ENCODE measurements at regions not wholly inside any gene's neighbourhood (a gene's known extent, or its start where the extent isn't known, plus 50 kb on each side); places are given as distances from the start of the nearest gene placed in this dataset.

DNA sequence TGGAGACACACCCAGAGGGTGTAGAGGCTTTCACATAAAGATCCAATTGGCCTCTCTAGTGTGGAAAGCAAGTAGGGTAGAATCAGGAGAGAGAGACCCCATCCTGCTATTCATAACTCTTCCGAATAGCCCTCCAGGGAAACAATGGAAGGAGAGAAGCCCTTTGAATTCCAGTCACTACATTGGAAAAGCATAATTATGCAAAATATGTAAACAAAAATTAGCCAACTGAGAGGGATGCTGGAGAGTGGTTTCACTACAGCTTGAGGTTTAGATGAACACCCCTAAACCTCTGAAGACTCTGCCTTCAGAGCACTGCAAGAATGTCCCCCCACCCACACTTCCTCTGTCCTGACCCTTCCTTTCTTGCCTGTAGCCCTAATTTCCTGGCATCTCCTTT, 197.3 kb upstream of the ANKRD55 start:
- Mint-ChIP-seq H3K27ac (no peak overlapping the region), H3K36me3 (ENCODE audit: low read depth) (no peaks in the 10 kb centered on the region), H3K4me1 (ENCODE audit: low read depth) (no peaks in the 10 kb centered on the region), H3K27me3 (no peaks in the 10 kb centered on the region), H3K9me3 (peaks cover 2% of the 10 kb centered on the region), H3K4me3 (no peak overlapping the region)
- ATAC-seq (ENCODE audit: poor library complexity) (no peak), DNase-seq (no peak)
- Histone ChIP-seq H3K4me1 (ENCODE audit: insufficient read depth, low read length) (no peaks in the 10 kb centered on the region), H3K27me3 (ENCODE audit: control insufficient read depth in 1 of 2, insufficient read depth in 2 of 2, low read length in 2 of 2) (no peaks in the 10 kb centered on the region), H3K27ac (ENCODE audit: low read depth in 1 of 2, low read length in 2 of 2) (no peak overlapping the region), H3K4me3 (ENCODE audit: low read length) (no peak overlapping the region), H3K36me3 (ENCODE audit: insufficient read depth, low read length) (no peaks in the 10 kb centered on the region), H3K9me3 (ENCODE audit: control insufficient read depth in 1 of 2, insufficient read depth in 1 of 2, low read length in 2 of 2) (no peaks in the 10 kb centered on the region)
- POLR2A ChIA-PET, result no interaction called here
- TF ChIP-seq, protein P1, sequence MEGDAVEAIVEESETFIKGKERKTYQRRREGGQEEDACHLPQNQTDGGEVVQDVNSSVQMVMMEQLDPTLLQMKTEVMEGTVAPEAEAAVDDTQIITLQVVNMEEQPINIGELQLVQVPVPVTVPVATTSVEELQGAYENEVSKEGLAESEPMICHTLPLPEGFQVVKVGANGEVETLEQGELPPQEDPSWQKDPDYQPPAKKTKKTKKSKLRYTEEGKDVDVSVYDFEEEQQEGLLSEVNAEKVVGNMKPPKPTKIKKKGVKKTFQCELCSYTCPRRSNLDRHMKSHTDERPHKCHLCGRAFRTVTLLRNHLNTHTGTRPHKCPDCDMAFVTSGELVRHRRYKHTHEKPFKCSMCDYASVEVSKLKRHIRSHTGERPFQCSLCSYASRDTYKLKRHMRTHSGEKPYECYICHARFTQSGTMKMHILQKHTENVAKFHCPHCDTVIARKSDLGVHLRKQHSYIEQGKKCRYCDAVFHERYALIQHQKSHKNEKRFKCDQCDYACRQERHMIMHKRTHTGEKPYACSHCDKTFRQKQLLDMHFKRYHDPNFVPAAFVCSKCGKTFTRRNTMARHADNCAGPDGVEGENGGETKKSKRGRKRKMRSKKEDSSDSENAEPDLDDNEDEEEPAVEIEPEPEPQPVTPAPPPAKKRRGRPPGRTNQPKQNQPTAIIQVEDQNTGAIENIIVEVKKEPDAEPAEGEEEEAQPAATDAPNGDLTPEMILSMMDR (IDR thresholded peaks at IDR 0.05), result no peak
- intact Hi-C loops (cut with DNase I, micrococcal nuclease), result no loop called here
- CTCF ChIA-PET, result no interaction called here

DNA sequence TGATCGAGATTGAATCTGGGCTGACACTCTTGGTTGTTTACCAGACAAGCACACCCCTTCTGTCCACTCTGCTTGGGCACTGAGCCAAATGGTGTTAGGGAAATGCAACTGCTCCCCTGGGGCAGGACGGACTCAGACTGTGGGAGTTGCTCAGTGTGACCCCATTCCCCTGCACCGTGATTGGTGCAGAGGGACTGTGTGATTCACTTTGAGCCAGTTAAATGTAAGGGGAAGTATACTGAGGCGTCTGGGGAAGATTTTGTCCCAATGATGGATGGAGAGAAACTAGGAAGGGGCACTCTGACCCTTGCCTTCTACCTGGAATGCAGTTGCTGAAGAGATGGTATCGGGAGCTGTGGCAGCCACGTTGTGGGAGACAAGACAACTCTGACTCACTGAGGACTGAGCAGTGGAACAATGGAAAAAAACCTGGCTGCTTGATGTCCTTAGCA, 196.0 kb upstream of the ANKRD55 start:
- Mint-ChIP-seq H3K36me3 (ENCODE audit: low read depth) (no peaks in the 10 kb centered on the region), H3K4me1 (ENCODE audit: low read depth) (no peaks in the 10 kb centered on the region), H3K27me3 (no peaks in the 10 kb centered on the region), H3K27ac (no peak overlapping the region), H3K4me3 (no peak overlapping the region), H3K9me3 (peaks cover 2% of the 10 kb centered on the region)
- CTCF ChIA-PET, result no interaction called here
- H3K4me1 ChIP-seq (ENCODE audit: insufficient read depth, low read length), result no peaks in the 10 kb centered on the region
- ATAC-seq (ENCODE audit: poor library complexity), result no peak
- H3K27me3 ChIP-seq (ENCODE audit: control insufficient read depth in 1 of 2, insufficient read depth in 2 of 2, low read length in 2 of 2), result no peaks in the 10 kb centered on the region
- no peaks in the 10 kb centered on the region for H3K36me3 ChIP-seq (ENCODE audit: insufficient read depth, low read length)
- H3K9me3 ChIP-seq (ENCODE audit: control insufficient read depth in 1 of 2, insufficient read depth in 1 of 2, low read length in 2 of 2), result no peaks in the 10 kb centered on the region
- POLR2A ChIA-PET, result interaction anchor here (1.0 kb wide), 1 partner anchor 136 kb away, joined by 3 read pairs; no protein-coding TSS in a partner anchor
- no peak for DNase-seq
- intact Hi-C loops (cut with DNase I, micrococcal nuclease), result no loop called here
- no peak overlapping the region for H3K27ac ChIP-seq (ENCODE audit: low read depth in 1 of 2, low read length in 2 of 2)
- no peak overlapping the region for H3K4me3 ChIP-seq (ENCODE audit: low read length)
- TF ChIP-seq, protein P1 (IDR thresholded peaks at IDR 0.05), result no peak

DNA sequence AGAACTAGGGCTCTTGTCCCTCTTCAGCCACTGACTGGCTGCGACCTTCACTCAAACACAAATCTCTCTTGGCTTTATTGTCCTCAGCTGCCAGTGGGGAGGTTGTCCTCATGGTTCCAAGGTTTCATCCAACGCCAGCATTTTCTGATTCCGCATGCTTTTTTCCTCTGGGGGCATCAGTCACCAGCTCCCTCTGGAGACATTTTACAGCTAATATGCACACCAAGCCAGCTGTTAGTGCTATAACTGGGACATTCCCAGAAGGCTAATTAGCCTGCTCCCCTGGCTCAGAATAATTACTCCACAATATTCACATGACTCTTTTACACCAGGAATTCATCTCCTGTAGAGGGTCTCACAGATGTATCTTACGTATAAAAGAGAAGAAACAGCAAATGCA, 193.6 kb upstream of the ANKRD55 start:
- H3K27ac Mint-ChIP-seq, result no peak overlapping the region
- DNase-seq (no peak), ATAC-seq (ENCODE audit: poor library complexity) (no peak)
- no peak overlapping the region for H3K4me3 ChIP-seq (ENCODE audit: low read length)
- H3K9me3 ChIP-seq (ENCODE audit: control insufficient read depth in 1 of 2, insufficient read depth in 1 of 2, low read length in 2 of 2), result peaks cover 0 to 3% of the 10 kb centered on the region in 2 experiments
- H3K4me1 ChIP-seq (ENCODE audit: insufficient read depth, low read length), result no peaks in the 10 kb centered on the region
- TF ChIP-seq, protein P1 (IDR thresholded peaks at IDR 0.05), result no peak
- H3K36me3 ChIP-seq (ENCODE audit: insufficient read depth, low read length), result no peaks in the 10 kb centered on the region
- no peaks in the 10 kb centered on the region for H3K27me3 Mint-ChIP-seq
- POLR2A ChIA-PET, result no interaction called here
- CTCF ChIA-PET, result no interaction called here
- H3K9me3 Mint-ChIP-seq, result no peaks in the 10 kb centered on the region
- intact Hi-C loops (cut with DNase I, micrococcal nuclease), result no loop called here
- no peaks in the 10 kb centered on the region for H3K4me1 Mint-ChIP-seq (ENCODE audit: low read depth)
- H3K36me3 Mint-ChIP-seq (ENCODE audit: low read depth), result no peaks in the 10 kb centered on the region
- no peaks in the 10 kb centered on the region for H3K27me3 ChIP-seq (ENCODE audit: control insufficient read depth in 1 of 2, insufficient read depth in 2 of 2, low read length in 2 of 2)
- H3K4me3 Mint-ChIP-seq, result no peak overlapping the region
- H3K27ac ChIP-seq (ENCODE audit: low read depth in 1 of 2, low read length in 2 of 2), result no peak overlapping the region

Data from CD4-positive, alpha-beta T cell (primary cell).